ENCODE measurements at regions not wholly inside any gene's neighbourhood (a gene's known extent, or its start where the extent isn't known, plus 50 kb on each side); places are given as distances from the start of the nearest gene placed in this dataset.

- TF ChIP-seq ZNF592 (IDR thresholded peaks at IDR 0.05): peak; percentile 42; the same call in 1 of the 2 replicates
- TF ChIP-seq CTCF (IDR thresholded peaks at IDR 0.05 in 2 of 3, conservative IDR thresholded peaks at IDR 0.05 in 1 of 3; ENCODE audit: control insufficient read depth in 2 of 3, extremely low read depth in 1 of 3, insufficient read depth in 1 of 3, low read depth in 3 of 3, low read length in 3 of 3): peak; percentile 54 to 68 (median 66); a peak in 5 of 6 replicates
- TF ChIP-seq SIN3A (IDR thresholded peaks at IDR 0.05; ENCODE audit: low read depth, low read length): no peak
- no peak for TF ChIP-seq BHLHE40 (IDR thresholded peaks at IDR 0.05; ENCODE audit: borderline replicate concordance in 1 of 2, low read depth in 2 of 2, low read length in 1 of 2)
- no peak for TF ChIP-seq ZBTB4 (CRISPR knock-in tag; IDR thresholded peaks at IDR 0.05)
- no peak for TF ChIP-seq CHD2 (IDR thresholded peaks at IDR 0.05; ENCODE audit: borderline replicate concordance, low read depth, low read length)
- TF ChIP-seq EZH2 (IDR thresholded peaks at IDR 0.05; ENCODE audit: borderline replicate concordance, control insufficient read depth, low read depth, low read length): no peak
- peak; percentile 74 for TF ChIP-seq RAD21 (IDR thresholded peaks at IDR 0.05; ENCODE audit: insufficient read depth, low read depth, low read length)
- no peak for TF ChIP-seq SKIL (IDR thresholded peaks at IDR 0.05; ENCODE audit: low read depth, poor library complexity, severe bottlenecking)
- TF ChIP-seq POLR2AphosphoS5 (IDR thresholded peaks at IDR 0.05; ENCODE audit: low read length): no peak
- TF ChIP-seq CBFB (IDR thresholded peaks at IDR 0.05; ENCODE audit: low read depth): no peak
- TF ChIP-seq POLR2A (IDR thresholded peaks at IDR 0.05; ENCODE audit: low read depth, low read length): no peak
- no peak for TF ChIP-seq CREB1 (IDR thresholded peaks at IDR 0.05; ENCODE audit: low read depth)
Measured at GRCh38 chr6:6057442-6058053, 50.8 kb upstream of the NRN1 start.

Measured in GM12878 (cell line).